ENCODE measurements at regions not wholly inside any gene's neighbourhood (a gene's known extent, or its start where the extent isn't known, plus 50 kb on each side); places are given as distances from the start of the nearest gene placed in this dataset.

DNA sequence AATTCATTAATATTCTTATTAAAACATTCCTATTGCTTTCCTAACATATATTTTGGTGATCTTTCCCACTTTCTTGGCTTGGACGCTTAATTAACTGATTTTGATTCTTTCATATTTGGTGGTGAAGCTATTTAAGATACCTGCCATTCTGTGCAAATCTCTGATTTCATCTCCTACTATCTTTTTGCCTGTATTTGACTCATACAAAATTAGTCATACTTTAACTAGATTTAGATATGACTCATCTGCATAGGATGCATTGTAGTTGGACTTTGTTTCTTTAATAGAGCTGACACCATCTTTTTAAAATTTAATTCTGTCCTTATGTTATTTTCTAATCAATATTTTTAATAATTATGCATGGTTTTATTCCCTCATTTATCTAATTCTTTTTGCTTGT is 93.8 kb upstream of the PLPPR4 start:
- DNase-seq = no peak

DNA sequence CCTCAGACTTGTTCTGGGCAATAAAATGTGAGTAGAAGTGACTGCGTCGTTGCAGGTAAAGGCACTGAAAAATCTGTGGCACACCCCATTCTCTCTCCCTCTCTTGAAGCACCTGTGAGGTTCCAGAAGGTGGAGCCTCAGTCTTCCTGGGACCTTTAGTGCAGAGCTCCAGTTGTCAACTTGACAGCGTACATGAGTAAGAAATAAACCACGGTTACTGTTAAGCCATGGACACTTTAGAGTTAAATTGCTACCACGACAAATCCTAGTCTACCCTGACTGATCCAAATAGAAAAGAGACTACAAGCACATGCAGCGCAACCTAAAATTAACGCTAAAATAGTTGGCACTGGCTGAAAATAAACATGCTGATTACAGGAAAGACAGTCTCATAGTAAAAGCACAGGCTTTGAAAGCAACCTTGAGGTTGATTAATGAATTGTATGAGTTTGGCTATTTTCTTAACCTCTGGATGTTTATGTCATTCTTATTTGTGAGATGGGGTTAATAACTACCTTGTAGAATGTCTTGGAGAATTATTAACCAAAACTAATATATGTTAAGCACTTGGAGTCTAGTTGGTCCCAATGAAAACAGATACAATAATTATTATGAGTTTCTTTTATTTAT is 93.0 kb upstream of the PLPPR4 start:
- no peak for DNase-seq

DNA sequence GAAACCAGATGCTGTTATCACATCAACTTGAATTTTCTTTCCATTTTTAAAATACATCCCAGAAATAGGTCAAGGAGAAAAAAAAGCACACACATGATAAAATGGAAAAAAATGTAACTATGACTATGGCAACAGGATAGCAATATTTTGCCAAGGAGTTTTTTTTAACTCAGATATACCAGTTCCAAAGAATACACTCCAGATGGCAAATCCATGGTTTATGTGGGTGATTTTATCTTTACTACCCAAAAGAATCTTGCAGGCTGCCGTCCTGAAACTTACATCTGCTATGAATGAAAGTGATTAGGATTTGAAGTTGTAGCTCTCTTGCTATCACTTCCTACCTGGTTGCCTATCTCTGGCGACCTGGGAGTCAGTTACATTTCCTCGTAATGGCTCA is 91.0 kb upstream of the PLPPR4 start:
- no peak for DNase-seq

DNA sequence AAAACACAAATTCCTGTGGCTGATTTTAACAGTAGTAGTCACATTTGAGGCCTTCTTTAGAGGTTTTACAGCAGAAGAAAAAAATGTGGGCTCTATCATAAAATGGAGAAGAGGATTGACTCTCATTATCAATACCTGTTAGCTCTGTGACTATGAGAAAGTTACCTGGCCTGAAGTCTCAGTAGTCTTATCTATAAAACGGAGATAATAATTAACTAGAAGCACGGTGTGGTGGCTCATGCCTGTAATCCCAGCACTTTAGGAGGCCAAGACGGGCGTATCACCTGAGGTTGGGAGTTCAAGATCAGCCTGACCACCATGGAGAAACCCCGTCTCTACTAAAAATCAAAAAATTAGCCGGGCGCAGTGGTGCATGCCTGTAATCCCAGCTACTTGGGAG is 90.4 kb upstream of the PLPPR4 start:
- DNase-seq = no peak

DNA sequence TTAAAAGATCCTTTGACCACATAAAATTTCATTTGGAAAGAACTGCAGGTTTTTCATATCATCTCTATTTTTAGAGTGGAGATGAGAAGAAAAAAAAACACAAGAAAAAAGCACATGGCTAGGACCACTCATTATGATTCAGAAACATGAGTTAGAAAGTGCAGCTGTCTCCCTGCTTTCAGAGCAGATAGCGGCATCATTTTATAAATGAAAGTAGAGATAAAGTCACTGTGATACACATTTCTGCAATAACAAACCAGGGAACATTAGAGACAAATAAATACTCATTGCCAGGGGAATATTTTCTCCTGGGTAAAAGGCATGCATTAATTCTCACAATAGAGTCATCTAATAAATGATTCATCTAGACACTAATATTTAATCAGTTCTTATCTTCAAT is 87.5 kb upstream of the PLPPR4 start:
- no peak for DNase-seq

DNA sequence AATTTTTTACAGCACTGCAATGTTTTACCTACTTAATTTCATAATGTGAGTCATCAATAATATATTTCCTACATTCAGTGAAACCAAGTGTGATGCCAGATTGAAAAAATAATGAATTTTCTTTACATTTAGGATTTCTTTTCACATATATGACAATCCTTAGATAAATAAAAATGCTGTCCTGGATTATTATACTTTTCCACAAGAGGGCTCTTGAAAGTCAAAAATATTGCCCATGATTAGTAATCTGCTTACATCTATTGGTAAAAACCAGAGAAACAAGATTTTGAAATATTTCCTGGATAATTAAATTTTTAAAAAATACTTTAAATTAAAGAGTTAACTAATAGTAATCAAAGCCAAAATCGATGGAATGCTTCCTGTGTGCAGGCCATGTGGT is 86.8 kb upstream of the PLPPR4 start:
- no peak for DNase-seq

DNA sequence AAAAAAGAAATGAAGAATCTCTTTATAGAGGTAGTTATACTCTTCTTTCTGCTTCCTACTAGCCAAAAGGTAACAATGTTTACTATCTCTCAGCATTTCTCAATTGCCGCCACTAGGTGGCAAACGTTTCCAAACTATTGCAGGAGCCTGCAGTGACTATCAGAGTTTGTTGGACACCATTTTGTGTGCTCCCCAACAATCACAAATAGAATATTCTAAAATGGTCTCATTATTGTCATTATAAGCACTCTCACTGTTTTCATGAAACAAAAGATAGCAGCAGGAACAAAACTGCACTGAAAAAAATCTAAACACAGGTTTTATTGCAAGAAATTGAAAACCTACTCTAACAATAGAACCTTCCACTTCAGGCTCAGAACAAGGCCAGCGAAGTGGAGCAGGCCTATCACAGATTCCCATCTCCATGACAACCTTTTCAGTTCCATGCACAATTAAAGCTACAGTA is 83.9 kb upstream of the PLPPR4 start:
- DNase-seq = peak; percentile 83

DNA sequence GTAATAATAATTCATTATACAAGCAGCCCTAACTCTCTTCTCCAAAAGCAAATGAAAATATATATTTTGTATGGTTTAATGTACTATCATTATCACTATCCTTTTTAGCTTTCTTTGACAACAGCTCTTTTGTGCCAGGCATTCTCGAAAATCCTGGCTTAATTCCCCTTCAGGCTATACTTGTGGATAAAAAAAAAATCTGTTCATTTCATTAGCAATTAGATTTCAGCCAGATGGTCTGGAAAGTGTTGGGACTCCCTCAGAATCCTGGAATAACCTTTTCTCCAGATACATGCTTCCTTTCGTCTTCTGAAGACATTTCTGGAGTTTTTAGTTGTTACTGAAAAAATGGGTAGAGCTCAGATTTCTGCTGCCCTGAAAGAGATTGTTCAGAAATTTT is 83.4 kb upstream of the PLPPR4 start:
- DNase-seq = no peak

DNA sequence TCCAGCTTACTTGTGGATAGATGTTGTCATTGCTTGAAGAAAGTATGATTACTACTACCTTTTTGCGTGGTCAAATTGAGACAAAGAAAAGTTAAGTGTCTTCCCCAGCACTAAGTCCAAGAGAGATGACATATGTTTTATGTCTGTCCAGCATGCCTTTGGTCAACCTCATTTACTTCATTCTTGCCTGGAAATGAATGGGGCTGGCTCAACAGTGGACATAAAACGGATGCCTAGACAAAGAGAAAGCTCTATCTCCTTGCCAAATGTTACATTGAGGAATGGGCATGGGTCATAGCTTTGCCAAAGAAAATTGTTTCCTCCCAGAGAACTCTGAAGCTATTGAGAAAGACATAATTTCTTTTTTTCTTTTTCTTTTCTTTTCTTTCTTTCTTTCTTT is 82.4 kb upstream of the PLPPR4 start:
- no peak for DNase-seq

DNA sequence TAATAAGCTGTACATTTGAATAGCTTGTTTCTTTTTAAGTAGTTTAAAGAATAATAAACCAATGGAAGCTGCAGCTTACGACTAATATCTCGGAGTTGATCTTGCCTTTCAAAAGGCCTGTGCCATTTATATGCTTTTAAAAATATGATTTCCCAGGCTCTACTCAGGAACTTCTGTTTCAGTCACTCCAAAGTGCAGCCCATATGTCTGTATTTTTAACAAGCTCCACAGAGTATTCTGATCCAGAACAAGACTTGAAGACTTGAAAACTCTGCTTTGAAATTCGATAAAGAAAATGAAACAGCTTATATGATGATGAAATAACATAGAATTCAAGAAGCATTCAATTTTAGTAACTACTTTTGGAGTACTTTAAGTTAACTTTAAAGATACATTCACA is 79.1 kb upstream of the PLPPR4 start:
- DNase-seq = no peak

DNA sequence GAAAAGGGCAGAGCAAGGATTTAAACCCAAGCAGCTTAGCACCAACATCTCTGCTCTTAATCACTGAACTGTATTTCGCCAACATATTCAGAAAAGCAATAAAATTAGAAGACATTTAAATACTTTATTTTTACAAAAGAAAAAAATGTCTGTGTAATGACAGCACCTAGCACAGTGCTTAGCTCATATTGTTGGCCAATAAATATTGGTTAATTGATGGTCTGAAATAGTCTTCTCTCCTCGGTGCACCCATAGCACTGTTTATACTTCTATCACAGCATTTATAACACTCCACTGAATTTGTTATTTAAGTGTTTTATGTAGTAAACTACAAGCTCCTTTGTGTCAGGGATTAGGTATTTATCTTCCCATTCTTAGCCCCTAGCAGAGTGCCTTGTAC is 70.9 kb upstream of the PLPPR4 start:
- no peak for DNase-seq

DNA sequence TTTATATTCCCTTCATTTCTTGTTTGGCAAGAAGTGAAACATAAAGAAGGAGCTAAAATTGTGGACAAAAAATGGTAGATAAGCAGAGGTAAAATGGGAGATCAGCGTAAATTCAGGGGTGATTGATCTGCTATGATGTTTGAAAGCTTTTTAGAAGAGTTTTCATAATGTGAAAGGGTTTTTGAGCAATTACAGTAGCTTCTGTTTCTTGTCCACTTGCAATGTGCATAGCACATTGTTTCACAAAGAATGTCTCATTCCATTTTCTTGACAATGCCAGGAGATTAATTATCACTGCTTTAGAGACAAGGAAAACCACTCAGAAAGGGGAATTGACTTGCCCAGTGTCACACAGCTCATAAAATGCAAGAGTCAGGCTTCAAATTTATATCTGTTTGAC is 65.9 kb upstream of the PLPPR4 start:
- no peak for DNase-seq

DNA sequence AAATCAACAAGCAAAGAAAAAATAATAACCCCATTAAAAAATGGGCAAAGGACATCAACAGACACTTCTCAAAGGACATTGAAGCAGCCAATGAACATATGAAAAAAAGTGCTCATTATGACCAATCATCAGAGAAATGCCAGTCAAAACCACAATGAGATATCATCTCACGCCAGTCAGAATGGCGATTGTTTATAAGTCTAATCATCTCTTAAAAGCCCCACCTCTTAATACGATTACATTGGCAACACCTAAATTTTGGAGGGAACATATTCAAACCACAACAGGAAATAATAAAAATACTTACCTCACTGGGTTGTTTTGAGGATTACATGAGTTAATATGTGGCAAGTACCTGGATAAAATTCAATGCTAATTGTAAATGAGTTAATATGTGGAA is 57.1 kb upstream of the PLPPR4 start:
- DNase-seq = no peak
